ENCODE measurements at regions not wholly inside any gene's neighbourhood (a gene's known extent, or its start where the extent isn't known, plus 50 kb on each side); places are given as distances from the start of the nearest gene placed in this dataset.
"Not testable (repeated sequence)": the region's sequence is repeated elsewhere in the genome, so short reads cannot be mapped to it uniquely, and the experiment has no call there.

- DNase-seq (ENCODE audit: low read depth, low spot score) = no peak
Observed at GRCh38 chr20:47847884-47848485, 62.7 kb upstream of the SULF2 start.

DNA sequence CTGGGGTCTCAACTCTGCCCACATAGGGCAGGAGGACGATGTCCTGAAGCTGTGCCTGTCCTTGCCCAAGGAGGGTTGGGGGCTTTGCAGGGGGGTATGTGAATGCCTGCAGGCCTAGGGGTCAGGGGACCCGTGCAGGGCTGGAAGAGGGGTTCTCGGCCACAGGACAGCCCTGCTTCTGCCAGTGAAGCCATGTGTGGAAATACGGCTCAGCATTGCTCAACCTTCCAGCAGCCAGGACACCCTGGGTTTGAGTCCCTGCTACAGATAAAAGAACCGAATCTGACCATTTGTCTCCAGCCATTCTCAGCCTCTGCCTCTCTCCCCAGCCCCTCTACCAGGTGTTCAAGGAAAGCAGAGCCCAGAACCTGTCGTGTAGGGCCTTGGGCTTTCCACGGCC is 61.9 kb upstream of the SULF2 start:
- not testable (repeated sequence) for DNase-seq (ENCODE audit: low read depth, low spot score)

DNA sequence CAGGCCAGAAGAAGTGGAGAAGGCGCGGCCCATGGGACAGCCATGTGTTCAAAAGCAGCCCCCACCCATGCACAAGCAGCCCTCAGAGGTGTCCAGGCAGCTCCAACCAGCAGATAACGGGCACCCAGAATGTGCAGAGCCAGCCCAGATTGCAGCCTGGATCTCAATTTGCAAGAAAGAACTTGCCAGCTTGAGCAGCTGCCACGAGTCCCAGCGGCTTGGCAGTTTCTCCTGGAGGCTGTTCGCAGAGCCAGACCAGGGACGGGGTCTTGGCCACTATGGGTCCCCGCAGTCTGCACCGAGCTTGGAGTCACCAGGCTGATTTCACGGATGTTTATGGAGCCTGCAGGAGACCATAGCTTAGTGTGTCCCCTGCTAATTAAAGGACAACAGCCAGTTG is 61.4 kb upstream of the SULF2 start:
- DNase-seq (ENCODE audit: low read depth, low spot score) = not testable (repeated sequence)

DNA sequence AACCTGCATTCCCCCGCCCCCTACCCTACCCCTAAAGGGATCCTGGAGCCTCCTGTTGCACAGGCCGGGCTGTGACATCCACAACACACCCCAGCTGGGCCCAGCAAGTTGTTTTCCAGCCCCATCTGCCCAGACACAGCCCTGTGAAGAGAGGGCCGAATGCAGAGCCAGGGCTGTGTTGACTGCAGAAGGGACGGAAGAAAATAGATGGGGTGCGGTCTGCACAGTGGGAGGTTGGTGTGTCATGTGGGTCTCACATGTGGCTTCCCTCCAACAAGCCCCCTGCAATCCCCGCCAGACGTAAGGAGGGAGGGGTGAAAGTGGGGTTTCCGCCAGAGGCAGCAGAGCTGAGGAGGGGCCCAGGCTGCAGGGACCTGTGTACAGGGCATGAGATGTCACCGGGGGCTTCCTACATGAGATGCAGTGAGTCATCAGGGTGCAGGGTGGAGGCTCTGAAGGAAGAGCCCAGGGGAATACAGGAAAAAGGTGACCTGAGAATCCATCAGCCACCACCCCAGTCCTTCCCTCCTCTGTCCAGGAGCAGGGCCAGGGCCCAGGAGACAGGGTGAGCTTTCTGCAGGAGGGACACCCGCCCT is 60.2 kb upstream of the SULF2 start:
- DNase-seq (ENCODE audit: low read depth, low spot score) = not testable (repeated sequence)

- peak; percentile 41 for DNase-seq (ENCODE audit: low read depth, low spot score)
Observed at GRCh38 chr20:47844568-47844906, 59.3 kb upstream of the SULF2 start.

DNA sequence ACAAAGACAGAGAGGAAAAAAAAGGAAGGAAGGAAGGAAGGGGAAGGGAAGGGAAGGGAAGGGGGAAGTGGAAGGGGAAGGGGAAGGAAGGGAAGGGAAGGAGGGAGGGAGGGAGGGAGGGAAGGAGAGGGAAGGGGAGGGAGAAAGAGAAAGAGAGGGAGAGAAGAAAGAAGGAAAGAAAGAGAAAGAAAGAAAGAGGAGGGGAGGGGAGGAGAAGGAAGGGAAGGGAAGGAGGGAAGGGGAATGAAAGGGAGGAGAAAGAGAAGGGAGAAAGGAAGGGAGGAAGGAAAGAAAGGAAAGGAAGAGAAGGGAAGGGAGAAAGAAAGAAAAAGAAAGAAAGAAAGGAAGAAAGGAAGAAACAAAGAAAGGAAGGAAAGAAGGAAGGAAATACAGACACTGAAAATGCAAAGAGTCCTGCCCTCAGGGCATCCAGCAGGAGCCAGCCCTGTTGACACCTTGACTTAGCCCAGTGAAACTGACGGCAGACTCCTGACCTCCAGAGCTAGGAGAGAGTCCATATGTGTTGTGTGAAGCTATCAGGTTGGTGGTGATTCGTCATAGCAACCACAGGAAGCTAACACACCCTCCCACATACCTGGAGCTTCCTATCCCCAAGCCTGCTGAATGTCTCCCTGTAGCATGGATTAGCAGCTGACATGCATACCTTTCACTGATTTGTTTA is 58.7 kb upstream of the SULF2 start:
- peak; percentile 81 for DNase-seq (ENCODE audit: low read depth, low spot score)

- peak; percentile 46 for DNase-seq (ENCODE audit: low read depth, low spot score)
Observed at GRCh38 chr20:47842950-47843349, 57.7 kb upstream of the SULF2 start.

- DNase-seq (ENCODE audit: low read depth, low spot score) = not testable (repeated sequence)
Observed at GRCh38 chr20:47842004-47842403, 56.7 kb upstream of the SULF2 start.

DNA sequence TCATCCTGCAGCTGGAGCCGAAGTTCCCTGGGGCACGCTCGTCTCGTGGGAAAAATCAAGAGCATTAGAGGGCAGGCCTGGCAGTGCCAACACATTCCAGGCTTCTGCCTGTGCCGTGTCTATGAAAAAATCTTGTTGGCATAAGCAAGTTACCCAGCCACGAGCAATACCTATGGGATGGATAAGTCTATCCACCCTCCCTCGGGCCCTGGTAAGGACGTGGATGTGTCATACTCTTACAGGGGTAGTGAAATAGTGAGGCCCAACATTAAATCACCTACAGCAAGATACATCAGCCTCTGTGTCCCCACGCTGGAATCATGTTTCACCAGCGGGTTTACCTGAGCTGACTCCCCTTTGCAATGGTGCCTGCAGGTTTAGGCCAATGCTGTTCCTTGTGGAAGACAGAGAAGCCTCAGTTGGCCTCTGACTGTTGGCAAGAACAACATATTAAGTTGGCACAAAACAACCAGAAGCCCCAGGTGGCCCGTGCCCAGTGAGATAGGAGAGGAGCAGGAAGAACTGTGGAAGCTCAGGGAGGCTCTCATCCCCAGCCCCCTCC is 51.1 kb upstream of the SULF2 start:
- not testable (repeated sequence) for DNase-seq (ENCODE audit: low read depth, low spot score)
